GM18498 (cell line): ENCODE measurements at regions not wholly inside any gene's neighbourhood (a gene's known extent, or its start where the extent isn't known, plus 50 kb on each side); places are given as distances from the start of the nearest gene placed in this dataset.

Experiments
- ATAC-seq: cut with Tn5 transposase; IDR thresholded peaks from one replicate; pipeline ENCODE4 v1.9.1; 2021; ENCODE audit warnings: mild to moderate bottlenecking, moderate library complexity; ENCODE audit not compliant: unreplicated experiment

DNA sequence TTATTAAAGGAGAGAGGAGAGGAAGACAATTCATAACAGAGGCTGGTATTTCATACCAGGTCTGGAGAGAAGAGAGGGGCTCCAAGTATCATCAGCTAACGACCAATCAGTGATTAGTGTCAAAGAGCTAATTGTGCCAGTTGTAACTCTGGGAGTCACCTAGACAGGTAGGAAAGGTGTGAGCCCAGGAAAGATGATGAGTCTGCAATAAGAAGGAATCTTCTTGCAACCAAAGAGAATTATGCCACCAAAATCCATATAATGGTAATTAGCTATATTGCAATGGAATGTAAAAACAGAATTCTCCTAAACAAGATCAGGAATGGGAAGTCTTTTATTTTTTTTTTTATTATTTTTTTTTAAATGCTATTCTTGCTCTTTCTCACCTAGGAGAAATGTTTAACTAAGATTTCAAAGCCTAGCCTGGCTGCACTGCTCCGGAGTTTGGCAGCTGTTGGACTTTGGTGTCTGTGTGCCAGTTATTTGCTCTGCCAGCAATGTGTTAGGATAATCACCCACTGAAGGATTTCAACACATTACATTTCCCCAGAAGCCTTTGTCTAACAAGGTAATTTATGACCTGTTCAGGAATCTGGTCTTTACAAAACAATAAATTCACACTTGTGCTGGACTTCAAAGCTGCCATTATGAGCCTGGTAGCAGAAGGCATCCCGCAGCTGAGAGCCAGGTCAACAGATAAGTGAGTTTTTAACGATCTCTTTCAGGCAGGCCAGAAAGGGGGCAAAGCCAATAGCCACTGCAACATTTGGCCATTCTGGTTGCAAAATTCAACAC is 89.4 kb downstream of the FOXB1 start:
- no peak for ATAC-seq

DNA sequence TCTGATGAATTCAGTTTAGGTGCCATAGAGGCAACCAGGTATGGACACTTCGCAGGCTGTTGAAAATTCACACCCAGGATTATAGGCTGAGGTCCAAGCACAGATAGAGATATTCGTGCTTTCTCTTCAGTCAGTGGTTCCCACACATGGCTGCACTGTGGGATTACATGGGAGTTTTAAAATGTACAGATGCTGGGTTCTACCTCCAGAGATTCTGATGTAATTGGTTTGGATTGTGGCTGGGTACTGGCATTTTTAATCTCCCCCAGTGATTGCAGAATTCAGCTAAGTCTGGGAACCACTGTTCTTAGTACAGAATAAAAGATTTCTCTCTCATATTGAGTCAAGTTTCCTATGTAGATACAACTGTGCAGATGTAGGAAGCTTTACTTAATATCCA is 91.6 kb downstream of the FOXB1 start:
- ATAC-seq: no peak

DNA sequence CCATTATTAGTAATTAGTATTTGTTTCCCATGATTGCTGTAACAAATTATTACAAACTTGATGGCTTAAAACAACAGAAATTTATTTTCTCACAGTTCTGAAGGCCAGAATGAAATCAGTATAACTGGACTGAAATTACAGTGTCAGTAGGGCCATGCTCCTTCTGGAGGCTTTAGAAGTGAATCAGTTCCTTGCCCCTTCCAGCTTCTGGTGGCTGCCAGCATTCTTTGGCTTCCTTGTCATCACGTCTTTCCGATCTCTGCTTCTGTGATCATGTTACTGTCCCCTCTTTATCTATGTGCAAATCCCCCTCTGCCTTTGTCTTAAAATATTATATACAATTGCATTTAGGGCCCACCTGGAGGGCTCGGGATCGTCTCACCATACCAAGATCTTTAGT is 92.0 kb downstream of the FOXB1 start:
- ATAC-seq: no peak

DNA sequence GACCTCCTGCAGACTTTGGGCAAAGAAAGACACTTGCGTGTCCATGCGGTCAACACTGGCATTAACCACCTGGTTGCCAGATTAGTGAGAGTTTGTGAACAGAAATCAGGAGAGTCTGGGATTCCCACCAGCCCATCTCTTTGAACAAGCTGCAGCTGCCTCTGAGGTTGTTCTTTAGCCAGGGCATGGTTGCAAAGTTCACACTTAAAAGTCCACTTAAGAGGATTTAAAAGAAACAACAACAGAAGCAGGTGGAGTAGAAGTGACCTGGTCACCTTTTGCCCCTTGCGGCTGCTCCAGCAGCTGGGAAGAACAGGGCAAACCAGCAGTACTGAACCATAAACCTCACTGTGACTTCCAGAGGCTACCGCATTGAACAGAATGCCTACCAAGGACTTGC is 97.3 kb downstream of the FOXB1 start:
- no peak for ATAC-seq

DNA sequence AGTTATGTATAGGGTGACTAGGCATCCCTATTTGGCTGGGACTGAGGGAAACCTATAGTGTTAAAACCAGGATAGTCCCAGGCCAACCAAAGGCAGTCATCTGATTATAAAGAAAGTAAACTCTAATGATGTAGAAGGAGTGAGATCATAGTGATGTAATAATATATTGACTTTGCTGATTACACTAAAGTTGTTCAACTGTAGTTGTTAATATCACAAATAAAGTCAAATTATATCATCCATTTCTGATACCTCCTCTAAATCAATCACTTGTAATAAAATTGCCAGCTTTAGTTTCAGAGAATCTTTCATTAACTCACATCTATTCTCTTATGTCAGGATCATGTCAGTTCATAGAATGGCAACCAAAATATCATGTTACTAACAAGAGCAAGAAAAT is 98.6 kb downstream of the FOXB1 start:
- no peak for ATAC-seq

DNA sequence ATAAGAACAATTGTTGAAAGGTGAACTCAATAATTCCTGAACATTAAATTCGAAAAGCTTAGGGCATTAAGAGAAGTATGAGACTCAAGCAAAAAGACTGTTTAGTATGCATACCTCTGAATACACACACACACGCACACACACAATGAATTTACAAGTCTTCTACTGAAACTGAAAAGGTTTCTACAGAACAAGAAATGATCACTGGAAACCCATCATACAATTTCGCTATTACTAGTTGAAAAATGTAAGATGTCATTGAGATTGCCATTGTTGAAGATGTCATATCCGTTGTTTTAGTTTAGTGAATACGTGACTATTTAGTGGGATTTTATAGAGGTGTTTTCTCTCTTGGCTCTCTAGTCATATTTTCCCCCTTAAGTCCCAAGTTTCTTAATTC is 106.8 kb downstream of the FOXB1 start:
- ATAC-seq: no peak

DNA sequence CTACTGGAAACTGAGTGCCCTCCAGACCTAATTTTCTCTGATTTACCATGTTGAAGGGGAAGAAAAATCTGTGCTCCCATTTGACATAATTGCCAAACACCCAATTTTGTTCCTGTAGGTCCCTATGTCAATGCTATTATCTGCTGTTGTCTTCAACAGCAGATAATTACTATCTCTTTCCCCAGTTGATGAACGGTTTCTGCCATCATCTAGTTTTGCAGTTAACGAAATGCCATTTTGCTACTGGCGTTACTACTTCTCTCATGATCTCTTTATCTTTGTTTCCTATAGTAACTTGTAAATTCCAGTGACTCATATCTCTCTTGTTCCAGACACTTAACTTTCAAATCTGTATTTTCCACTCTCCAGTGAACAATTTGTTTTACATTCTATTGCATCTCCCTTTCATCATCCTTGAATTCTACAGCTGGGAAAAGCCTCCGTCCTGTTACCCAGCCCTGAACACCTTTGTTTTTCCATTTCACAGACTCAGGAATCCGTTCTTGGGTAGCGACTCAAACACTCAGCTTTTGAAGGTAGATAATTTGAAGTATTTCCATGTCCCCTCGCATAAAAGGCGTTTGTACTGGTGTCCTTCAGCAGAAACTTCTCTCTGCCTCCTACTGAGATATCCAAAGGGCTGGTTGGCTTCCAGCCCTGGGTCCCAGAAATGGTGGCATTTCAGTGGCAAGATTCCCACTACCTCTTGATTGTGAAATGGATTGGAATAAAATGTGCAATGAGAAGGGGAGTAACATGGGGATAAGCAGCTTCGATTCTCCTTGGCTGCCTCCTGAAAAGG is 111.7 kb downstream of the FOXB1 start:
- ATAC-seq: no peak

DNA sequence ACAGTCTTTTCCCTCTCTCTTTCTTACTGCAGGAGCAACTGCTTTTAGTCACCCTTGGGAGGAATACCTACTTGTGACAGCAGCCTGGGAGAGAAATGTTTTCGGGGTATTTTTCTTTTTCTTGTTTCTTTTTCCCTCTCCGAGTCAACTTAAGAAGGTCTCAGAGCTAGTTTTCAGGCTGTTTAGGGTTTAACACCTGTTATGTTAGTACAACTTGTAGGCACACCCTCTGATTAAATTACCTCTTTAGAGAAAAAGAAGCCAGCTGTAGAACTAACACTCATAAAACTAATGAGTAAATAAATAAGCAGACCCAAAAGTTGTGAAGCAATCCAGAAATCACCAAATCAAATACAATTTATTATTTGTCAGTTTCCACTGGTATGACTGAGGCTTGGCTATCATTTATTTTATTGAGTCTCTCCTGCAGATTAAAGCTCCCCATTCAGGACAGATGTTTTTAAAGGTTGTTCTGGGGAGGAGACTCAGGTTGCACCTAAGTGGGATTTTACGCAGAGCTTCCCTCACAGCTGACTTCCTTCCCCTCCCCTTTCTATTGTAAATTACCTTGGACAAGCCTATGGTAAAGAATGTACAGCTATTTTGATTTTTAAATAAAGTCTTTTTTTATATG is 112.5 kb downstream of the FOXB1 start:
- ATAC-seq: no peak

DNA sequence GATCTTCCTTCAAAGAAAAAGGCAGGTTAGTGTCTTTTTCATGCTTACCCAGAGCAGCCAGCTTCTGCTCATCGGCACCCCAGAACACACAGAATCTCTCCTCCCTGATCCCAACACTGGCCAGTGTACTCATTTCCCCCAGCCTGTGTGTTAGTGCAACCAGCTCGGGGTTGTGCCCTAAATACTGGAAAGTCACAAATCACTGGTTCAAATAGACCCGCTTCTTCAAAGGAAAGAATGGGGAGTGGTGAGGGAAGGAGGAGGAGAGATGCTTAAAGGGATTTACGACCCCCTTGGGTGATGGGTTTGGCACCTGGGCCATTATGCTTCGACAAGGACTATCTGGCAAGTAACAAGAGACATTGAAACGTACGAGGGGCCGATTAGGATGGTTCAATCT is 114.0 kb downstream of the FOXB1 start:
- ATAC-seq: no peak

DNA sequence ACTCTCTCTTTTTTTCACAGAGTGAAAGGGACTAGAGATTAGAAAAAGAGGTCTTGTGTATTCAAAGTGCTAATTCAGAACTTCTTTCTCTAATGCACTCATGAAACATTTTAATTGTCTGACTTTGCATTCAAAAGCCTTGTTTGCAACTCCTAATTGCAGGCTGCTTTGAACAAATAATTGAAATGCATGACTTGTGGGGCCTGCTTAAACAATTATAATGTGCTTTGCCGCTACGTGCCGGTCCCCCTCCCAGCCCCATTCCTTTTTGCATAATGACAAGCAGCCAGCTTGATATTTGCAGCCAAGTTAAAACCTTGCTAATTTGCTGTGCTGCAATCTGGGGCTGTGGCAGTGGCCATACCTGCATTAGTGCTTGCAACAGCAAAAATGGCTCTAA is 114.5 kb downstream of the FOXB1 start:
- no peak for ATAC-seq

DNA sequence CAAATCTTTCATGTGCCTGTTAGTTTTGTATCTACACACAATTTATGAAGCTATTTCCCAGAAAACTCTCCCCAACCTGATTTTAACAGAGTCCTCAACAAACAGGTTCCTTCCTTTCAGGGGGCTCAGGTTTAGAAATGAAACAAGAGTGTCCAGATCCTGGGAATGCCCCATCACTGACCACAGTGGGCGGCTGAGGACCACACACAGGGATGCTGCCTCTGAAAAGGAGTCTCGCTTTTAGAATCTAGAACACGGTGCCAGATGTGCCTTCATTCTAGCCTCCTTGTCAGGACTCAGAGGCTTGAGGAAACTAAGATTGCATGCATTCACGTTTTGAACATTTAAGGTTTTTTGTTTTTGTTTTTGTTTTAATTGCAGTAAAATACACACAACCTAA is 115.0 kb downstream of the FOXB1 start:
- ATAC-seq: no peak

DNA sequence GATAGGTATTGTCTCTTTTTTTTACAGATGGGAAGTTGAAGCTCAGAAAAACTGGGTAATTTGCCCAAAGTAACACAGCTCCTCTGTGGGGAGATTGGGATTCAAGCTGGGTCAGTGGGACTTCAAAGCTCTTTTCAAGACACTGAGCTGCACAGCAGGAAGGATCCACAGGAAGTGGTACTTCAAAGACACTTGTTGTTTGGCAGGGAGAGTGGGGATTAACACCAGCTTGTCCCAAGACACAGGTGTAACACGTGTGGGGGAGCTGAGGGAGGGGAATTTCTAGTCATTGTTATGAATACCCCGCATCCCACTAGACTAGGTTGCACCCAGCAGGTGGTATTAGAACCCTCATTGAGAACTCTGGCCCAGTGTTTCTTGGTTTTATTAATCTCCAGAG is 116.0 kb downstream of the FOXB1 start:
- ATAC-seq: no peak

DNA sequence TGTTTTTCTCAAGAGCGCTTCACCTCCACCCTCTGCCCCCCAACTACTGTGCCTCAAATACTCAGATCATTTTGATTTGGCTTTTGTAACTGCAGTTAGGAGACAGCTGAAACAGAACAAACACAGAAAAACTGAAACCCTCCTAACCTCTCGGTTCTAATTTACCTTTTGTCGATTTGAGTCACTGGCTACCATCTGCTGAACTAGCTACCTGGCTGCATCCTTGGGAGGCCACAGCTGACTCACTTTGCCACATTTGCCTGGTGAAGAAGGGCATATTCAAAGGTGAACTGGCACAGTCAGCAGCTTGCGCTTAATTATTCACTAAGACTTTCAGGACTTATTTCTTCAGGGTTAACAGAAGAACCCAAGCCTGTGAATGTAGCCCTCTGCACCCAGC is 117.7 kb downstream of the FOXB1 start:
- no peak for ATAC-seq

DNA sequence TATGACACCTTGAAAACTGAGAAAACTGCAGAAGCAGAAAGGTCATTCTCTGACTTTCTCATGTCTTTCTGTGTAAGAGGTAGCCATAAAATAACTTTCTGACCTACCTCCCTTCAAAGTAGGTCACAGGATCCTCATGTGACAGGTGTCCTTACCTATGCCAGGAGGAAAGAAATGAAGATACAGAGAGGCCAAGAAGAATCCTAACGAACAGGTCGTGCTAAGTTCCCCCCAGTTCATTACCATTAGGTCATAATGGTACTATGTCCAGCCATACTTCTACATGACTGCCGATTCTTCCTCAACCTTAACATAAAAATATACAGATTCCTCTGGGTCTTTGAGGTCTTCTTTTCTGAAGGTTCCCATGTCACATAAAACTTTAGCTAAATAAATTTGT is 118.6 kb downstream of the FOXB1 start:
- ATAC-seq: no peak

DNA sequence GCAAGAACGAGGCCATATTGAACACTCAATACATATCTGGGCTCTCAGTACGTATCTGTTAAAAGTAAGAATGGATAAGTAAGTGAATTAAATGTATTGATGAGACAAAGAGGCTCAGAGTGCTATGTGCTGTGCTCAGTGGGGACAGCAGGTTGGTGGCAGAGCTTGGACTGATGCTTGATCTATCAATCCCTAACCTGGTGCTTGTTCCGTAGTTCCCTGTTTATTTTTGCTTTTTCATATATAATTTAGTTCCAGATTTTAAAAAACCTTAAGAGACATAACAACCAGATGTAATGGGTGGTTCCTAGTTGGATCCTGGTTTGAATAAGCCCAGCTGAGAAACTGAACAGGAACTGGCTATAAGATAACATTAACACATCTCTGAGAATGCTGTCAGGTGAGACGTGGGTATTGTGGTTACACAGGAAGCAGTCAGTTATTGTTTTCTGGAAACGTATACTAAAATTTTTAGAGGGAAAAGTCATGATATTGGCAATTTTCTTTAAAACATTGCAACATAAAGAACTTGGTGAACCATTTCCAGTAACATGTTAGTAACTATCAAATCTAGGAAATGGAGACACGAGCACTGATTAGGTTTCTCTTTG is 120.5 kb downstream of the FOXB1 start:
- no peak for ATAC-seq

DNA sequence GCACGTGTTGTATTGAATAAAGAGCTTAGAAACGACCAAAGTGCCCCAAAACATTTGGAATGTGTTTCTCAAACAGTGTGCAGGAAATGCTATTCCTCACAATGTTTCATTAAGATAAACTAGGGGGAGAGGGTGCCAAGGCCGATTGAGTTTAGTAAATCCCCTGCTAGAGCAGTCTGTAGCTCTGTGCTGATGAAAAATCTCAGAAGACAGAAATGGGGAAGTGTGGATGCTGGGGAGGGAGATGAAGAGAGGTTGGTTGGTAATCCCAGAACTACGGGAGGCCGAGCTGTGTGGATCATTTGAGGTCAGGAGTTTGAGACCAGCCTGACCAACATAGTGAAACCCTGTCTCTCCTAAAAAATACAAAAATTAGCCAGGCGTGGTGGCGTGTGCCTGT is 121.2 kb downstream of the FOXB1 start:
- ATAC-seq: no peak

DNA sequence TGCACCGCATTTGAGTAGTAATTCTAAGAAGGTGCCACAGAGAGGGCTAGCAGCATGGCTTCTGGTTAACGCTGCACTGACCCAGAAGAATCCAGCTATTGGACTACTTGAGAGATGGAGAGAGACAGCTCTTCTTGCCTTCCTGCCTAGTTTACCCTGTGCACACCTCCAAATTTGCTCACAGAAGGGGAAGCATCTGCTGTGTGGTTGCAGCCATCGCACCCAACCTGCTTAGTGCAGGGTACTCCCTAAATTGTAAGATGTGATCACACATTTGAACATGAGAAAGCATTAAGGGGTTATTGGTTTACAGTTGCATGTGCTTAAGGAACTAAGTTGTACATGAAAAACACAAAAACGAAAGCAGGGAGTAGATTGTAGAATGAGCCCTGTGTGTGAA is 122.1 kb downstream of the FOXB1 start:
- ATAC-seq: no peak

DNA sequence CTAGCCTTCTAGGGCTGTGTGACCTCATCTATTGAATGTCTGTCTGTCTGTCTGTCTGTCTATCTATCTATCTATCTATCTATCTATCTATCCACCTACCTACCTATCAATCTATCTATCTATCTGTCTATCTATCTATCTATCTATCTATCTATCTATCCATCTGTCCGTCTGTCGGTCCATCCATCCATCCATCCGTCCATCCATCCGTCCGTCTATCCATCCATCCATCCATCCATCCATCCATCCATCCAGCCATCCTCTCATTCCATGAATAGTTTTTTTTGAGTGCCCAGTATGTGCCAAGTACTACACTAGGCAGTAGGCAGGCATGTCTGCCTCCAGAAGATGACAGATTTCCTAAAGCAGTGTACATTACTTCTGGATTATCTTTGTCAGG is 122.5 kb downstream of the FOXB1 start:
- no peak for ATAC-seq

DNA sequence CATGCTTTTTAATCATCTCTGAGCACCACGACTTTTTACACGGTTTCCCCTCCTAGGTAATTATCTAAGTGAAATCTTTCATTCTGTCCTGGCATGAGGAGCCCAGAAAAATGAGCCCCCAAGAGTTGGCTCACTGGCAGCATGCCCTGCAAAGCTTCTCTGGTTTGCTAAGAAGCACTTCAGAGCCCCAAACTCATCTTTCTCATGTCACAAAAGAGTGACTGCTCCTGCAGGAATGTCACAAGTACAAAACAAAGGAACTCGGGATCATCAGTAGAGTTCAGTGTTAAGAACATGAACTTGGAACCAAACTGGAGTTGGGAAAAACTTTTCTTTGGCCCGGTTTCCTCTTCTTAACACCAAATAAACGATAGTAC is 123.9 kb downstream of the FOXB1 start:
- no peak for ATAC-seq

DNA sequence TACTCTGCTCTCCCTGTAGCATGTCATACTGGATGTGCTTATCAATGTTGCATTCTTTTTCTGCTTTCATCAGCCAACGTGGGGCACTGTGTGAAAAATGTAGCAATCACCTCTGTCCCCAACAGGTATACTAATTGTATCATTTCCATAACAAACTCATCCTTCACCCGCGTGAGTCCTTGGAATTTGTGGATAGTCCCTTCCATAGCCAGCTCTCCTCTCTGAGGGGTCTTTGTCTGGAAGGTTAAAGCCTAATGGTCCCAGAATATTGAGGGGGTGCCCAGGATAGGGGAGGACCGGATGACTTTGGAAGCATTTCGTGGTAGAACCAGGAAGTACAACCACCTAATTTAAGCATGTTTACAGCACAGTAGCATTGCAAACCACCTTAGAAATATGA is 124.6 kb downstream of the FOXB1 start:
- ATAC-seq: no peak

DNA sequence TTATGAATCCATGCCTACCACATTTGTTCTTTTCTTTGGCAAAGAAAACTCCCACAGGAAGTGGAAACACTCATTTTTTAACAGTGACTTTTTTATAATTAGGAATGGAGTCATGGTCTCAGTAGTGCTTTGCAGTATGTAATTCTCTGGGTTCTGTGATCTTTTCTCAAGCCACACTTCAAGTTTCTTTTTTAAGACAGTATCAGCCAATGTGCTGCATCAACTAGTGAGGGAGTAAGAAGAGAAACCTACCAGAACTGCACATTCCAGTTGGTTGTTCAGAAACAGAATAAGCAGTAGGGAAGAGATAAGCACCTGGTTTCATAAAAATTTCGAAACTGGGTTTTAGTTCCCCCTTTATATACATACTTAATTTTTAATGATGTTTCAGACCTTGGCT is 126.3 kb downstream of the FOXB1 start:
- ATAC-seq: no peak

DNA sequence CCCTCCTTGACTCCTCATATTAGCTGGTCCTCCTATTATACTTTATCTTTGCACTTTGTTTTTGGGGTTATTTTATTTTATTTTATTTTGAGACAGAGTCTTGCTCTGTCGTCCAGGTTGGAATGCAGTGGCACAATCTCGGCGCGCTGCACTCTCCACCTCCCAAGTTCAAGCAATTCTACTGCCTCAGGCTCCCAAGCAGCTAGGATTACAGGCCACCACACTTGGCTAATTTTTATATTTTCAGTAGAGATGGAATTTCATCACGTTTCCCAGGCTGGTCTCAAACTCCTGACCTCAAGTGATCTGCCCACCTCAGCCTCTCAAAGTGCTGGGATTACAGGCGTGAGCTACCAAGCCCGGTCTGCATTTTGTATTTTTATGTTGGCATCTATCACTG is 126.7 kb downstream of the FOXB1 start:
- ATAC-seq: no peak
